ENCODE measurements at regions not wholly inside any gene's neighbourhood (a gene's known extent, or its start where the extent isn't known, plus 50 kb on each side); places are given as distances from the start of the nearest gene placed in this dataset.

- TF ChIP-seq CTCF (conservative IDR thresholded peaks at IDR 0.05; ENCODE audit: low read length) = no peak
- TF ChIP-seq EZH2phosphoT487 (IDR thresholded peaks at IDR 0.05; ENCODE audit: borderline replicate concordance, low read depth, low read length) = no peak
Measured at GRCh38 chr9:26773056-26773455, 119.5 kb downstream of the CAAP1 start.

Data from OCI-LY7 (cell line).